NB4 (cell line): ENCODE measurements at regions not wholly inside any gene's neighbourhood (a gene's known extent, or its start where the extent isn't known, plus 50 kb on each side); places are given as distances from the start of the nearest gene placed in this dataset.

Source experiments
- DNase-seq: peaks from one replicate; pipeline ENCODE4 v3.0.0; 2010; ENCODE audit warnings: low read depth
- H3K4me3 ChIP-seq: one replicate; pipeline ENCODE4 v1.5.1; 2011; ENCODE audit warnings: mild to moderate bottlenecking, low read depth, low read length, moderate library complexity
- MYC ChIP-seq: IDR thresholded peaks from 2 replicates; pipeline ENCODE4 v1.6.1; 2011; ENCODE audit warnings: low read depth, low read length
- POLR2A ChIP-seq: IDR thresholded peaks from 2 replicates; pipeline ENCODE4 v1.6.1; 2011; ENCODE audit warnings: mild to moderate bottlenecking; ENCODE audit not compliant: insufficient read length; ENCODE audit errors: extremely low read depth
- TF ChIP-seq, protein P1 (sequence below): IDR thresholded peaks from one replicate; pipeline ENCODE4 v1.5.1; 2012; ENCODE audit warnings: low read depth, low read length
- TF ChIP-seq, protein P2 (sequence below): IDR thresholded peaks from 2 replicates; pipeline ENCODE4 v1.6.1; 2011; ENCODE audit warnings: low read depth, low read length

DNA sequence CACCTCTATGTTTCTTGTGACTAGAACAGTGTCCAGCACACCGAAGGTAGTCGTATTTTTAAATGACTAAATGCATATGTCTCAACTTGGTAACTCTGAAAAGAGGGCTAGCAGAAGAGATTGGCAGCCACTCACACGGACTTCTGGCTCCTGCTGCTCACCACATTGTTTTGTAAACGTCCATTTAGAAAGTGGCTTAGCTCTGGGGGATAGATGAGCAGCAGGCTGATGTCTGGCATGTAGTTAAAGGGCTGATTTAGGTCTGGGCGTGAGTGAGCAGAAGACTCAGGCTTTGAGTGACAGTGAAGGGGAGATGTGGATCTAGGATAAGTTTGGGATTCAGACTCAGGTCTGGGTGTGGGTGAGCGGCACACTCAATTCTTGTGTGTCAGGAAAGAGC, 372.9 kb upstream of the HS6ST1 start:
- DNase-seq: no peak
- no peak overlapping the region for H3K4me3 ChIP-seq
- no peak for TF ChIP-seq POLR2A
- no peak for TF ChIP-seq MYC

DNA sequence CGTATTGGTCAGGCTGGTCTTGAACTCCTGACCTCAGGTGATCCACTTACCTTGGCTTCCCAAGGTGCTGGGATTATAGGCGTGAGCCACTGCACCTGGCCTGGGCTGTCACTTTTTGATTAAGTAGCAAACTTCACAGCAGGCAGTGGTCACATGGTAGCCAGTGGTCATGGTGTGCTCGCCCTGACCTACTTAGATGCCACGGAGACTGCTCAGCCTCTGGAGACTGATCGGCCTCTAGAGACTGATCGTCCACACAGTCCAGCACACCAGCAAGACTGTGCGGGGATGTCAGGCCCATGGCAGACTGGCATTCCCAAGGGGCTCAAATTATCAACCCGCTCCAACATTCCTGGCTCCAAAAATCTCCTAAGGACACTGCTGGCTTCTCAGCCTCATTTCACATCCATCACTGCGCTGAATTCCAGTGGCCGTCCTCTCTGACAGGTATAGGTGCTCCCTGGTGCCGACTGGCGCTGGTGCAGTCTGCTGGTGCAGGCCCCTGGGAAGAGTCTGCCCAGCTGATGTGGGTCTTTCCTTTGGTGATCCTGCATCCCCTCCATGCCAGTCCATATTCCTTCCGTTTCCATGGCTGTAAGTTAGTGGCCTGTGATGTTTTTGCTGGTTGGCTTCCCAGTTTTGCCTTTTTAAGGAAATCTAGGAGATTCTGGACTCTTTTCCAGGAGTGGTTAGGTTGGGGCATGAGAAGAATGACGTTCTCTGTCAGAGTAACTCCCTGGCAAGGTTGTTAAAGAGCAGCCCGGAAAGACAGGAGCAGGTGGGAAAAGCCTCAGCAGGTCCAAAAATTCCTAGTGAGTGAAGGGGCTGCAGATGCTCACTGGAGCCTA, 374.5 kb upstream of the HS6ST1 start:
- no peak for DNase-seq
- TF ChIP-seq, protein P1, sequence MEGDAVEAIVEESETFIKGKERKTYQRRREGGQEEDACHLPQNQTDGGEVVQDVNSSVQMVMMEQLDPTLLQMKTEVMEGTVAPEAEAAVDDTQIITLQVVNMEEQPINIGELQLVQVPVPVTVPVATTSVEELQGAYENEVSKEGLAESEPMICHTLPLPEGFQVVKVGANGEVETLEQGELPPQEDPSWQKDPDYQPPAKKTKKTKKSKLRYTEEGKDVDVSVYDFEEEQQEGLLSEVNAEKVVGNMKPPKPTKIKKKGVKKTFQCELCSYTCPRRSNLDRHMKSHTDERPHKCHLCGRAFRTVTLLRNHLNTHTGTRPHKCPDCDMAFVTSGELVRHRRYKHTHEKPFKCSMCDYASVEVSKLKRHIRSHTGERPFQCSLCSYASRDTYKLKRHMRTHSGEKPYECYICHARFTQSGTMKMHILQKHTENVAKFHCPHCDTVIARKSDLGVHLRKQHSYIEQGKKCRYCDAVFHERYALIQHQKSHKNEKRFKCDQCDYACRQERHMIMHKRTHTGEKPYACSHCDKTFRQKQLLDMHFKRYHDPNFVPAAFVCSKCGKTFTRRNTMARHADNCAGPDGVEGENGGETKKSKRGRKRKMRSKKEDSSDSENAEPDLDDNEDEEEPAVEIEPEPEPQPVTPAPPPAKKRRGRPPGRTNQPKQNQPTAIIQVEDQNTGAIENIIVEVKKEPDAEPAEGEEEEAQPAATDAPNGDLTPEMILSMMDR: no peak
- TF ChIP-seq, protein P2, sequence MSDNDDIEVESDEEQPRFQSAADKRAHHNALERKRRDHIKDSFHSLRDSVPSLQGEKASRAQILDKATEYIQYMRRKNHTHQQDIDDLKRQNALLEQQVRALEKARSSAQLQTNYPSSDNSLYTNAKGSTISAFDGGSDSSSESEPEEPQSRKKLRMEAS: no peak
- no peak overlapping the region for H3K4me3 ChIP-seq

DNA sequence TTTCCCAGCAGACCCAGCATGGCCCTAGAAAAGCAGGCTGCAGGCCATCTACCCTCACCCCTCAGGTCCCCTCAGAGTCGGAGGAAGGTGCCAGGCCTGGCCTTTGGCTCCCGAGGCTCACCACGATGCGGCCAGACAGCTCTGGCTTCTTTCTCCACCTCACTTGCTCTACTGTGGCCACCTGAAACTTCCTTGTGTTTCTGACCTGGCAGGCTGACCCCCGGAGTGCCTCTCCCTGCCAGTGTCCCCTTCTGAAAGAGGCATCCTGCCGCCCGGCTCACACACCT, 375.0 kb upstream of the HS6ST1 start:
- no peak overlapping the region for H3K4me3 ChIP-seq
- no peak for DNase-seq
- TF ChIP-seq, protein P2: no peak
- TF ChIP-seq POLR2A: no peak

DNA sequence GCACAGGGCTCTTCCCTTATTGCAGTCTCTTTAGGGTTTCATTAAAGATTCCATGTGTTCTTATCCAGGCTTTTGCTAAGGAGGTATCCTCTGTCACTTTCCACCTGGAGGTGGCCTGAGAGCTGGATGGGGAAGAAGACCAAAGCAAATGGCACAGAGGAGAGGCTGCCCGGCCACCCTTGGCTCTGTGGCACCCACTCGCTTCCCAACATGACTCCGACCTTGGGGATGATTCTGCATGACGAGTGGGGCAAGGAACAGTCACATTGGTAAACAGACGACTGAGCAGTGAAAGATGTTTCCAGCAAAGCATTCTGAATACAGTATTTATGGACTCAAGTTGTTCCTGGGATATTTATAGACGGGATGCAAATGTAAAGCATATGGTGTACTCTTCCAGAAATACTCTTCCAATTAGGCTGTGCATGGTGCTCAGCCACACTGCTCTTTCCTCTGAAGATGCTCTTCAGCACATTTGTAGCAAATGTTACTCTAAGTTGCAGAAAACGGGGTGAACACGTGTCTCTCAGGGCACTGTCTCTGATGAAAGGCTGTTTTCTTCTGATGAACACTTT, 377.1 kb upstream of the HS6ST1 start:
- H3K4me3 ChIP-seq: no peak overlapping the region
- TF ChIP-seq MYC (no peak), POLR2A (no peak)
- TF ChIP-seq, protein P2: no peak
- TF ChIP-seq, protein P1: no peak
- no peak for DNase-seq

DNA sequence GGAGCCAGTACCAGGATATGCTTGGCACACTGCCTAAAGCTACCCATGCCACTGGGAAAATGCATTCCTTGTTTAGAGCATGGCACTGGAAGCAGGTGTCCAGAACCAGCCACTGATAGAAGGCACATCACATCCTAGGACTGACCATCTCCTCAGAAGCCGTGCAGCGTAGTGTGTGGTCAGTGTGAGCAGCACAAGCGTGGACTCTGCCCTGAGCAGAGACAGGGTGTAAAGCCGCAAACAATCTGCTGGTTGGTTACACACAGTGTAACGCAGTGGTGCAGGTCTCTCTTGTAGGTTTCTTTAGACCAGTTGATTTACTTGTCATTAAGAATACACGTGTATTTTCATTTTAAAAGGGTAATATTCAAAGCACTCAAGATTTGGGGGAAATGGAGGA, 377.8 kb upstream of the HS6ST1 start:
- TF ChIP-seq POLR2A (no peak), MYC (no peak)
- TF ChIP-seq, protein P2: no peak
- TF ChIP-seq, protein P1: no peak
- no peak for DNase-seq
- H3K4me3 ChIP-seq: no peak overlapping the region

DNA sequence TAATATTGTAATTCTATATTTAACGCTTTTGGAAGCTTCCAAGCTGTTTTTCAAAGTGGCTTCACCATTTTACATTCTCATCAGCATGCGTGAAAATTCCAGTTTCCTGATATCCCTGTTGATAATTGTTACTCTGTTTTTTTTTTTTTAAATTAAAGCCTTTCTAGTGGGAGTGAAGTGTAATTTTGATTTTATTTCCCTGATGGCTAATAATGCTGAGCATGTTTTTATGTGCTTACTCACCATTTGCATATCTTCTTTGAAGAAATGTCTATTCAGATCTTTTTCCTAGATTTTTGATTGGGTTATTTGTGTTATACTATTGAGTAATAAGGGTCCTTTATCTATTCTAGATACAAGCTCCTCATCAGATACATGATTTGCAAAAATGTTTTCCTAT, 382.8 kb upstream of the HS6ST1 start:
- DNase-seq: no peak
- no peak overlapping the region for H3K4me3 ChIP-seq
- TF ChIP-seq, protein P2: no peak
- TF ChIP-seq, protein P1: no peak
